GM18909 (cell line): ENCODE measurements at regions not wholly inside any gene's neighbourhood (a gene's known extent, or its start where the extent isn't known, plus 50 kb on each side); places are given as distances from the start of the nearest gene placed in this dataset.

Experiments used
- ATAC-seq: cut with Tn5 transposase; IDR thresholded peaks from one replicate; pipeline ENCODE4 v1.9.1; 2021; ENCODE audit warnings: mild to moderate bottlenecking; ENCODE audit not compliant: unreplicated experiment, poor library complexity

DNA sequence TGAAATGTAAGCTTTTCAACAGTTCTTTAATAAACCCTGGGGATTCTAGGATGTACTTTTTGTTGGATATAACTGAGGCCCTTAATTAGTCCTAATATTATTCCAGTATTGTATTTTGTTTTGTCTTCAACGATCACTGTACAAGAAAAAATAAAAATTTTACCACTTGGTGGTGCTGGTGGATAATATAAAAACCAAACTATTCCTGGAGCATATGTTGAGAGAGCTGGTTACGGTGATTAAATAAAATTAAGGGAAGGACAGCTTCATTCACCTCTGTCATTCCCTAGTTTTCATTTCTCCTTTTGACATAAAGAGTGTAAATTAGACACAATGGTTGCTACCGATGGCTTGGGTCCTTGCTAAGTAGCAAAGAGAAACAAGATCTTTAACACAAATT lies 598.6 kb upstream of the PCDH20 start:
- ATAC-seq, result no peak

GRCh38 chr13:62003452-62003851 lies 587.8 kb upstream of the PCDH20 start:
- ATAC-seq, result no peak

- ATAC-seq, result no peak
Measured at GRCh38 chr13:61994174-61994573, 578.5 kb upstream of the PCDH20 start.

DNA sequence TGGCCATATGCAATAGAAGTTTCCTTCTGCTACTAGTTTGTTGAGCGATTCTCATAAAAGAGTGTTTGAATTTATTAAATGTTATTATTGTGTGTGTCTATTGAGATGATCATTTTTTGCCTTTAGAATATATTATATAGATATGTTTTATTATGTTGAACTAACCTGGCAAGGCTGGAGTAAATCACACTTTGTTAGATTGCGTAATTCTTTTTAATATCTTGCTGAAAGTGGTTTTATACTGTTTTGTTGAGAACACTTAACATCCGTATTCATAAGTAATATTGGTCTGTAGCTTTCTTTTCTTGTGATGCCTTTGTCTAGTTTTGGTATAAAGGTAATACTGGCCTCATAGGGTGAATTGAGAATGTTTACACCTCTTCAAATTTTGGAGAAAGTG lies 574.3 kb upstream of the PCDH20 start:
- ATAC-seq, result no peak

DNA sequence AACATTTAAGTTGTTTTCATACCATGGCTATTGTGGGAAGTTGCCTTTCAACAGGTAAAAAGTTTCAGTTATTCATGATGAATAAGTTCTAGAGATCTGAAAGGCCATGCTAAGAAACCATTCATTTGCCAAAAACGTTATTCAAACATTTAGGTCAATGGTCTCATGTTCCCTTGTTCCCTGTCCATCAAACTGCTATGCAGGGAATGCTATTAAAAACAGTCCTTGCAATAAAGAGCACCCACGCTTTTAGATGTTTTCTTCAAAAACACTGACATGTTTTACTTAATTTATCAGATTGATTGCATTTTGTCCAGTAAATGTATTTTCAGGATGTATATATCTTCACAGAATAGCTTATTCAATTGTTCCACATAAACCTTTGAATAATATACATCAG lies 573.2 kb upstream of the PCDH20 start:
- ATAC-seq, result no peak

- ATAC-seq, result no peak
Measured at GRCh38 chr13:61975001-61975400, 559.4 kb upstream of the PCDH20 start.

DNA sequence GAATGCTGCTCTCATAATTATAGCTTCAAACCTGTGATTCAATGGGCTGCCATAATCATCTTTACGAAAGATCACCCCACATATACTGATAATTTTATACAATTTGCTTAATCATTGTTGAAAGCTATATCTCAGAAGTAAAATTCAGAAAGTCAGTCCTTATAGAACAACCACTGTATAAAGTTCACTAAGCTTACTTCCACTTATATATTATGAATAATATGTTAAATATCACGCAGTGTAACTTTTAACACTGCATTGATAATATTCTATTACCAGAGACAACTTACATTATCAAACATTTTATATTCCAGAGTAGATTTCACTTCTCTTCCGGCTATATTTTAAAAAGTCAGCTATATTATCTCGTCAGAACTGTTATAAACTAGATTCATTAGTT lies 550.1 kb upstream of the PCDH20 start:
- no peak for ATAC-seq

DNA sequence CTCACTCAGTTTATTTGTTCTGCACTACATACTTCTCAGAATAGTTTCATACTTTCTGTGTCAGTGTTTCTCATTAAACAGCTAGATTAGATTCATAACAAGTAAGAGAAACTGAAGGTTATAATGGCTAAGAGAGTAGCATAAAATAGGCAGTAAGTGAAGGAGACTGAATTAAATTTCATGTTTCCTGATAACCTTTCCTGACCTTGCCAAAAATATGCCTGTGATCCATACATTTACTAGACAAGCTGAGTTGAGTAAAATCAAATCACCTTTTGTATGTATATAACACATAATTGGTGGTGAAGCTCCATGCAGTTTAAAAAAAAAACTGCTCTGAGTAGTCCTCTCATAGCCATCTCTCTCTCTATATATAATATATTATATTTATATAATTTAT lies 545.3 kb upstream of the PCDH20 start:
- no peak for ATAC-seq

DNA sequence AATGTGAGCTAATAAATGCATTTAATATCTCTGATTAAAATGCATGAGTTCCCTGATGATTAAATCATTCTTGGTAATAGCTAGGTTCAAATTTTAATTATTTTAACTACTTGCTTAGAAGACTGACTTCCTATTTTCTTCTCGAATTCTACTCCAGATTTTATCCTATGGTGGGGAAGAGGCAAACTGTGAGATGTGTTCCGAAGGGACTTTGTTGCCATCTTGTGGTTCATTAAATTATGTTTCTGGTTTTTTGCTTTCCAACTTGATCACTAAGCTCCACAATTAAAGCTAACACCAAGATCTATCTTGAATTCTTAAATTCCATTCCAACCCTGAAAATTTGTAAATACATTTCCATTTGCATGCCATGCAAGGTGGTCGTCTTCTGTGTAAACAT lies 538.4 kb upstream of the PCDH20 start:
- no peak for ATAC-seq

GRCh38 chr13:61950828-61951227 lies 535.2 kb upstream of the PCDH20 start:
- ATAC-seq, result no peak

DNA sequence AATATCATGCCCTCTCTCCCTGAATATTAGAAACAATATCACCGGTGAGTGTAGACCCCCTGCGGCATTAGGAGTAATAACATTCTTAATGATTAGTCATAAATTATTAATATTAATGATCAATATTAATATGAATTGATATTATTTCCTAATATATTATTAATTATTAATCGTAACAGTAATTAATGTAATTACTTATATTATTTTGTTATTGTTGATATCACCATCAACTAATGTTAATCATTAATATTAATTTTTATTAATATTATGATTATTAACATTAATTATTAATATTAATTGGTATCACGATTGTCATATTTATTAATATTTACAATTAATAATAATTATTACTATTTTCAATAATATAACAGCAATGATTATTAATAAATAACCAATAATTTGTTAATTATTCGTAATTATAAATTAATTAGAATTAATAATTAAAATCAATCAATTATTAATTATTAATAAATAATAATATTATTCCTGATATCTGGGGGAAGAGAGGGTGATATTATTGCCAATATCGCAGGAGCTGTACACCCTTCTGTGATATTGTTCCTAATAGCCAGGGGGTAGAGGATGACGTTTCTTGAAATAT lies 528.8 kb upstream of the PCDH20 start:
- no peak for ATAC-seq

GRCh38 chr13:61935710-61936109 lies 520.1 kb upstream of the PCDH20 start:
- no peak for ATAC-seq

DNA sequence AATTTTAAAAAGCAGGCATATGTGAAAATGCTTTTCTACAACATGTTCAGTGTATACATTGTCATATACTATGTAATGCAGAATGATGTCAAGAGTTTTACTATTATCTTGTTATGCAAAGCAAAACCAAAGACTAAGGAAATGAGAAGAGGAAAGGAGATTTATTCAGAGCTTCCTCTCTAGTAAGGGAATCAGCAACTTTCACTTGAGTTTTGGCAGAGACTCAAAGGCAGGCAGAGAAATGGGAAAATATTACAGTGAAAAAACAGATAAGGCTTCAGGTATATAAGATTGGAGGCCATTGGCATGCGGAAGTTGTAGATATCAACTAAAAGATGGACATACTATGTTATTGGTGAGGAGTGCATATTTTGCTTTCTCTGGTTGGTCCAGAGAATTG lies 512.0 kb upstream of the PCDH20 start:
- ATAC-seq, result no peak

- no peak for ATAC-seq
Measured at GRCh38 chr13:61918841-61919240, 503.2 kb upstream of the PCDH20 start.

DNA sequence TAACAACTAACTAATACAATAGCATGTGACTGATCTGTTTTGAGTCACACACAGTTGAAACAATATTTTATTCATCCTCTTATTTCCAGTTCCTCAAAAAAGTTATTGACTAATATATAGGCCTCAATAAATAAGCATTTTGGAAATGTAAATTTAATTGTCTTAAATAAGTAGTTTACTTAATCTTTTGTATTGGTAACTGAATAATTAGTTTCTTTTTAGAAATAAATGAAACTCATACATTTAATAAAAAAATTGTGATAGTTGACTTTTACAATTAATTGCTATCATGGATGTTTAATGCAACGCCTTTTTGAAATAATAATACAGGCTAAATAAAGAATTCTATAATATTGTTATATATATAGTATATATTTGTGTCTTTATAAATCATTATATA lies 500.8 kb upstream of the PCDH20 start:
- no peak for ATAC-seq

DNA sequence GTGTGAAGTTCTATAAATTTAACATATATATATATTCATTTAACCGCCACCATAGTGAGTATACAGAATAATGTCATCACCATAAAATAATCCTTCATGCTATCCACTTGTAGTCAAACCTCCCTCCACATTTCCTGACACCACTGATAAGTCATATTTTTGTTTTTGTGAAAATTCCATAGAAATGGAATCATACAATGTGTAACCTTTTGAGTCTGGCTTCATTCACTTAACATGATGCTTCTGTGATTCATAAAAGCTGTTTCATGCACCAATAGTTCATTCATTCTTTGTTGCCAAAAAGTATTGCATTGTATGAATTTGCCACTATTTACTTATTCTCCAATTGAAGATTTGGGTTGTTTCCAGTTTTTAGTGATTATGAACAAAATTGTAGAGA lies 497.5 kb upstream of the PCDH20 start:
- no peak for ATAC-seq

GRCh38 chr13:61908906-61909615 lies 493.4 kb upstream of the PCDH20 start:
- no peak for ATAC-seq

- ATAC-seq, result no peak
Measured at GRCh38 chr13:61905054-61905453, 489.4 kb upstream of the PCDH20 start.

DNA sequence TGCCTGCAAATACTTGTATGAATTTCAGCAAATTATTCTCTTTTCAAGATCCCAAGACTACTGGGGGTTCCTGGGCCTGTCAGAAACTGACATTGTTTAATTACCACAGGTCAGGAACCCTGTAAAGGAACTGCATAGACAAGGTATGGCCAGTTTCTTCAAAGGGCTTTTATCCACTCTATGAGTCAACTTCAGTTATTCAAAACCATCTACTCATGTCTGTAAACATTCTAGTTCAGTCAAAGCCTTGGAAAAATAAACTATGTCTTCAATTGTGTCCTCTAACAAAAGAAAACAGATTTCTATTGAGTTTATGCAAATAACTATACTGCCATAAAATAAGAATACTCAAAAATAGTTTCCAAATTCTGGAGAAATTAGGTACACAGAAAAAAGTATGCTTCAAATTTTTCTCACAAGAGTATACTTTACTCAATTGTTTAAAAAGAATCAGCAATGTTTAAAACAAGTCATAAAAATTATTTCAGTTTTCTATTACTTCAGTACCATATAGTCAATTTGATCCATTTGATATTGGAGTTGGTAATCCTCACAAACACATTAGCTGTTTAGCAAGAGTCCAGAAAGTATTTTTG lies 486.4 kb upstream of the PCDH20 start:
- no peak for ATAC-seq

DNA sequence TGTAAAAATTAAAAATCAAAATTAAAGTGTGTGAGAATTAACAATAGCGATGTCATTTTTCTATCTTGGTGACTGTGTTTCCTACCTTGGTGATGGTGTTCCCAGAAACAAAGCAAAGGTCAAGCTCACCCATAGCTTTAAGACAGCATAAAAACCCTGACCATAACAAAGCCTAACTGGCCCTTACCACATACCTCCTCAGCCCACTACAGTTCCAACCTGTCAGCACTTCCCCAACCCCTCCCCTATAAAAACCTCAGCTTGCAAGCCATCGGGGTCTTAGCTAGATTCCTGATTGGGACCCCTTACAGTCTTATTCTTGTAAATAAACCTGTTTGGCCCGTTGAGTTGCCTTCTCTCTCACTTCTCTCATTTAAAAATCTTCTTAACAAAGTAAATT lies 484.4 kb upstream of the PCDH20 start:
- ATAC-seq, result no peak

DNA sequence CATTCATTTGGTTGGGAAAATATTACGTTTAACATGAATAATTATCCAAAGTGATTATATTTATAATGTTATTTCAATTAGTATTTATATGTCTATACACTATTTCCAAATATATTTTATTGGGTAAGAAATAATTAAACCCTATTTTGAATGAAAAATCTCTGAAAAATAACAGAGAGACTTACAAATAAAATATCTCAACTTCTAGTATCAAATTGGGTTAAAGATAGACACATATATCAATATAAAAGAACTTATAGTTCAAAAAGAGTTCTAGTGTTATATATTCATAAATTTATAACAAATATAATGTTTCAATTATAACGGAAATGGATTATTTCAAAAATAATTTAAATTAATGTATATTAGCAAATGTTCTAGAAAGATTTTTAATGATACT lies 482.6 kb upstream of the PCDH20 start:
- ATAC-seq, result no peak

DNA sequence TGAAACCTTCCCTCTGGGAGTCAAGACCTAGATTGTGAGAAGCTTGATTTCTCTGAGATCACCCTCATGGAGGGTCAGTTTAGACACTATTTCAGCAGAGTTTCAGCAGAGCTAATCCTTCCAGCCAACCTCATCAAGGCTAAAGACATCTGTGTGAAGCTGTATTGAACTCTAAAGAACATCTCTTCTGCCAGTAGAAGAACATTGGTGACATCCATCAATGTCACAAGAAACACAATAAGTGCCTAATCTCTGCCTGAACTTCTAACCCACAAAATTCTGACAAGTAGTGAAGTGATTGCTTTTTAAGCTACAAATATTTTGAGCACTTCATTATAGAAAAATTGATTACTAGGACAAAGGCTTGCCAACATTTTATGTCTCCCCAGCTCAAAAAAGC lies 475.8 kb upstream of the PCDH20 start:
- no peak for ATAC-seq
